GM12878 (cell line): ENCODE measurements at regions not wholly inside any gene's neighbourhood (a gene's known extent, or its start where the extent isn't known, plus 50 kb on each side); places are given as distances from the start of the nearest gene placed in this dataset.

Source experiments
- CREM ChIP-seq: IDR thresholded peaks from 2 replicates; pipeline ENCODE4 v1.6.1; 2014; ENCODE audit warnings: antibody characterized with exemption, low read depth
- EGR1 ChIP-seq, 2 experiments: IDR thresholded peaks; 1 replicate in 1 of 2; 2 replicates in 1 of 2; pipeline ENCODE4 v1.6.1; 2011 to 2012; ENCODE audit warnings: low read depth in 2 of 2, low read length in 2 of 2, borderline replicate concordance in 1 of 2, mild to moderate bottlenecking in 1 of 2, moderate library complexity in 1 of 2
- EZH2 ChIP-seq: IDR thresholded peaks from 2 replicates; pipeline ENCODE4 v1.6.1; 2012; ENCODE audit warnings: low read depth, mild to moderate bottlenecking, control low read depth, inconsistent platforms, low read length, borderline replicate concordance; ENCODE audit not compliant: control insufficient read depth
- NFXL1 ChIP-seq: fragments of 450-650 bp; IDR thresholded peaks from 2 replicates; pipeline ENCODE4 v1.6.1; 2017; ENCODE audit warnings: antibody characterized with exemption, mild to moderate bottlenecking, borderline replicate concordance
- NFYA ChIP-seq: IDR thresholded peaks from 2 replicates; pipeline ENCODE4 v1.6.1; 2011; ENCODE audit warnings: low read depth, mild to moderate bottlenecking, low read length, improper control_type of control experiment, borderline replicate concordance
- POLR2A ChIP-seq: IDR thresholded peaks from 2 replicates; pipeline ENCODE4 v1.6.1; 2011; ENCODE audit warnings: low read depth, mild to moderate bottlenecking, low read length
- TAF1 ChIP-seq: IDR thresholded peaks from 2 replicates; pipeline ENCODE4 v1.6.1; 2011; ENCODE audit warnings: mild to moderate bottlenecking, low read depth, low read length, borderline replicate concordance
- TF ChIP-seq, protein P1 (sequence below): fragments of 450-650 bp; IDR thresholded peaks from 2 replicates; pipeline ENCODE4 v1.6.1; 2016; ENCODE audit warnings: mild to moderate bottlenecking
- TF ChIP-seq, protein P2 (sequence below), 3 experiments: IDR thresholded peaks in 2 of 3; conservative IDR thresholded peaks in 1 of 3; 2 replicates each; pipeline ENCODE4 v1.5.1; 2011; ENCODE audit warnings: low read depth in 3 of 3, low read length in 3 of 3, mild to moderate bottlenecking in 3 of 3, control low read depth in 2 of 3, moderate library complexity in 2 of 3, inconsistent platforms in 1 of 3, mixed read lengths in 1 of 3; ENCODE audit not compliant: control insufficient read depth in 2 of 3, insufficient read depth in 1 of 3; ENCODE audit errors: extremely low read depth in 1 of 3
- TF ChIP-seq, protein P3 (sequence below): fragments of 450-650 bp; formaldehyde crosslinking; IDR thresholded peaks from 2 replicates; pipeline ENCODE4 v1.5.0; 2022; ENCODE audit warnings: mild to moderate bottlenecking, missing genetic modification characterization

DNA sequence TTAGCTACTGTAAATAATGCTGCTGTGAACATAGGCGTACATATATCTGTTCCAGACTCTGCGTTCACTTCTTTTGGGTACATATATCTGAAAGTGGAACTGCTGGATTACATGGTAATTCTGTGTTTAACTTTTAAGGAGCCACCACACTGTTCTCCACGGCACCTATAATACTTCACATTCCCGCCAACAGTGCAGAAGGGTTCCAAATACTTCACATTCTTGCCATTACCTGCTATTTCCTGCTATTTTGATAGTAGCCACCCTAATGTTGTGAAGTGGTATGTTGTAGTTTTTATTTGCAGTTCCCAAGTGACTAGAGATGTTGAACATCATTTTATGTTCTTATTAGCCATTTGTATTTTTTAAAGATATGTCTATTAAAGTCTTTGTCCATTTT, 377.4 kb upstream of the SLC10A2 start:
- no peak for TF ChIP-seq TAF1
- TF ChIP-seq, protein P1, sequence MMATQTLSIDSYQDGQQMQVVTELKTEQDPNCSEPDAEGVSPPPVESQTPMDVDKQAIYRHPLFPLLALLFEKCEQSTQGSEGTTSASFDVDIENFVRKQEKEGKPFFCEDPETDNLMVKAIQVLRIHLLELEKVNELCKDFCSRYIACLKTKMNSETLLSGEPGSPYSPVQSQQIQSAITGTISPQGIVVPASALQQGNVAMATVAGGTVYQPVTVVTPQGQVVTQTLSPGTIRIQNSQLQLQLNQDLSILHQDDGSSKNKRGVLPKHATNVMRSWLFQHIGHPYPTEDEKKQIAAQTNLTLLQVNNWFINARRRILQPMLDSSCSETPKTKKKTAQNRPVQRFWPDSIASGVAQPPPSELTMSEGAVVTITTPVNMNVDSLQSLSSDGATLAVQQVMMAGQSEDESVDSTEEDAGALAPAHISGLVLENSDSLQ, result no peak
- no peak for TF ChIP-seq NFXL1
- TF ChIP-seq, protein P2, sequence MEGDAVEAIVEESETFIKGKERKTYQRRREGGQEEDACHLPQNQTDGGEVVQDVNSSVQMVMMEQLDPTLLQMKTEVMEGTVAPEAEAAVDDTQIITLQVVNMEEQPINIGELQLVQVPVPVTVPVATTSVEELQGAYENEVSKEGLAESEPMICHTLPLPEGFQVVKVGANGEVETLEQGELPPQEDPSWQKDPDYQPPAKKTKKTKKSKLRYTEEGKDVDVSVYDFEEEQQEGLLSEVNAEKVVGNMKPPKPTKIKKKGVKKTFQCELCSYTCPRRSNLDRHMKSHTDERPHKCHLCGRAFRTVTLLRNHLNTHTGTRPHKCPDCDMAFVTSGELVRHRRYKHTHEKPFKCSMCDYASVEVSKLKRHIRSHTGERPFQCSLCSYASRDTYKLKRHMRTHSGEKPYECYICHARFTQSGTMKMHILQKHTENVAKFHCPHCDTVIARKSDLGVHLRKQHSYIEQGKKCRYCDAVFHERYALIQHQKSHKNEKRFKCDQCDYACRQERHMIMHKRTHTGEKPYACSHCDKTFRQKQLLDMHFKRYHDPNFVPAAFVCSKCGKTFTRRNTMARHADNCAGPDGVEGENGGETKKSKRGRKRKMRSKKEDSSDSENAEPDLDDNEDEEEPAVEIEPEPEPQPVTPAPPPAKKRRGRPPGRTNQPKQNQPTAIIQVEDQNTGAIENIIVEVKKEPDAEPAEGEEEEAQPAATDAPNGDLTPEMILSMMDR (IDR thresholded peaks at IDR 0.05 in 2 of 3, conservative IDR thresholded peaks at IDR 0.05 in 1 of 3; ENCODE audit: control insufficient read depth in 2 of 3, extremely low read depth in 1 of 3, insufficient read depth in 1 of 3, low read depth in 3 of 3, low read length in 3 of 3), result no peak
- no peak for TF ChIP-seq EZH2
- TF ChIP-seq, protein P3, sequence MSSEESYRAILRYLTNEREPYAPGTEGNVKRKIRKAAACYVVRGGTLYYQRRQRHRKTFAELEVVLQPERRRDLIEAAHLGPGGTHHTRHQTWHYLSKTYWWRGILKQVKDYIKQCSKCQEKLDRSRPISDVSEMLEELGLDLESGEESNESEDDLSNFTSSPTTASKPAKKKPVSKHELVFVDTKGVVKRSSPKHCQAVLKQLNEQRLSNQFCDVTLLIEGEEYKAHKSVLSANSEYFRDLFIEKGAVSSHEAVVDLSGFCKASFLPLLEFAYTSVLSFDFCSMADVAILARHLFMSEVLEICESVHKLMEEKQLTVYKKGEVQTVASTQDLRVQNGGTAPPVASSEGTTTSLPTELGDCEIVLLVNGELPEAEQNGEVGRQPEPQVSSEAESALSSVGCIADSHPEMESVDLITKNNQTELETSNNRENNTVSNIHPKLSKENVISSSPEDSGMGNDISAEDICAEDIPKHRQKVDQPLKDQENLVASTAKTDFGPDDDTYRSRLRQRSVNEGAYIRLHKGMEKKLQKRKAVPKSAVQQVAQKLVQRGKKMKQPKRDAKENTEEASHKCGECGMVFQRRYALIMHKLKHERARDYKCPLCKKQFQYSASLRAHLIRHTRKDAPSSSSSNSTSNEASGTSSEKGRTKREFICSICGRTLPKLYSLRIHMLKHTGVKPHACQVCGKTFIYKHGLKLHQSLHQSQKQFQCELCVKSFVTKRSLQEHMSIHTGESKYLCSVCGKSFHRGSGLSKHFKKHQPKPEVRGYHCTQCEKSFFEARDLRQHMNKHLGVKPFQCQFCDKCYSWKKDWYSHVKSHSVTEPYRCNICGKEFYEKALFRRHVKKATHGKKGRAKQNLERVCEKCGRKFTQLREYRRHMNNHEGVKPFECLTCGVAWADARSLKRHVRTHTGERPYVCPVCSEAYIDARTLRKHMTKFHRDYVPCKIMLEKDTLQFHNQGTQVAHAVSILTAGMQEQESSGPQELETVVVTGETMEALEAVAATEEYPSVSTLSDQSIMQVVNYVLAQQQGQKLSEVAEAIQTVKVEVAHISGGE (CRISPR knock-in tag), result no peak
- no peak for TF ChIP-seq POLR2A
- TF ChIP-seq NFYA, result no peak
- TF ChIP-seq EGR1 (IDR thresholded peaks at IDR 0.05; ENCODE audit: borderline replicate concordance in 1 of 2, low read depth in 2 of 2, low read length in 2 of 2), result no peak
- no peak for TF ChIP-seq CREM
